SK-N-MC (cell line): ENCODE measurements at regions not wholly inside any gene's neighbourhood (a gene's known extent, or its start where the extent isn't known, plus 50 kb on each side); places are given as distances from the start of the nearest gene placed in this dataset.

Experiments used
- EZH2 ChIP-seq: fragments of 200-600 bp; sonication (generic); IDR thresholded peaks from one replicate; pipeline ENCODE4 v1.6.1; 2017; ENCODE audit warnings: antibody characterized with exemption
- POLR2AphosphoS5 ChIP-seq: IDR thresholded peaks from 2 replicates; pipeline ENCODE4 v1.6.1; 2012; ENCODE audit warnings: mild to moderate bottlenecking, low read depth, low read length, borderline replicate concordance

DNA sequence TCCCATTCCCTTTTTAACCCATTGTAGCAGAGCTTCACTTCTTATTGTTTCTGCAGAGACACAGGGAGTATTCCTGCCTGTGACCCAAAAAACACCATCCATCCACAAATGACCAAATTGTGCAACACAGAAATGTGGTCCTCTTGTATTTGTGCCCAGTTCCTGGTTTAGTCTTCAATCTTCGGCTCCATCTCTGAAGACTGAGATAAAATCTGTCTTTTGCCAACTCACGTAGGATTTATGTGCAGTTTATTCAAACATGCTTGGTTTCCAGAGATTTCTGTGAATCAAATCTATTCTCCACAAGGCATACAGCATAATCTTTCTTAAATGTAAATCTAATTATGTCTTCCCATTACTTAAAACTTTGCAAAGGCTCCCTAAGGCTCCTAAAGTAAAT lies 307.0 kb downstream of the AASDHPPT start:
- no peak for TF ChIP-seq EZH2
- TF ChIP-seq POLR2AphosphoS5 = no peak
